ENCODE measurements at regions not wholly inside any gene's neighbourhood (a gene's known extent, or its start where the extent isn't known, plus 50 kb on each side); places are given as distances from the start of the nearest gene placed in this dataset.
"Not testable (repeated sequence)": the region's sequence is repeated elsewhere in the genome, so short reads cannot be mapped to it uniquely, and the experiment has no call there.

DNA sequence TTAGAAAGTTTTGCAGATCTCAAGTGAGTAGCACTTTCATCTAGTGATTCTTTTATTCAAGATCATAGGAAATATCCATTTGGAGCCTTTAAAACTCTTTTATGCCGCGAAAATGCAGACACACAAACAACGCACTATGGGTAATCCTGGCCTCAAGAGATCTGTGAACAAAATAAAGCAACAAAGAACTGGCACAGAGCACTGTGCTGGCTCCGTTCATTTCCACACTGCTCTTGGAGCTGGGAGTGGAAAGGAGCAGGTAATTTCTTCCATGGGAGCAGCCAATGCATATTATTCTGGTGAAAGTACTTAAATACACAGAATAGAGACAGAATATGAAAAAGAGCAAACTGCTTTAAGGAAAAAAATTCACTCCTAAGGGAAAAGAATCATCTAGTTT, 172.7 kb upstream of the FRG1 start:
- no peak for DNase-seq (ENCODE audit: low read depth)

DNA sequence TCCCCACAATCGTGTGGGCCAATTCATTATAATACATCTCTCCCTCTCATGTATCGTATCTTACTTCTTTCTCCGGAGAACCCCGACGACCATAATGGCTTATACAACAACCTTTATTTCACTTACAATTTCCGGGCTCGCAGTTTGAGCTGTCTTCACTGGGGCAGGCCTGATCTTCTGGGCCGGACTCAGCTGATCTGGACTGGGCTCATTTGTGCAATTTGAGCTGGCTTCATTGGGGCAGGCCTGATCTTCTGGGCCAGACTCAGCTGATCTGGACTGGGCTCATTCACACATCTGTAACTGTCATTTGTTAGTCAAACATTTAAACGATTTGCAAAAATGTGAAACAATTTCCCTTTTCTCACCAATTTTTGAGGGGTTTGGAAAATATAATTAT, 171.5 kb upstream of the FRG1 start:
- DNase-seq (ENCODE audit: low read depth), result no peak

DNA sequence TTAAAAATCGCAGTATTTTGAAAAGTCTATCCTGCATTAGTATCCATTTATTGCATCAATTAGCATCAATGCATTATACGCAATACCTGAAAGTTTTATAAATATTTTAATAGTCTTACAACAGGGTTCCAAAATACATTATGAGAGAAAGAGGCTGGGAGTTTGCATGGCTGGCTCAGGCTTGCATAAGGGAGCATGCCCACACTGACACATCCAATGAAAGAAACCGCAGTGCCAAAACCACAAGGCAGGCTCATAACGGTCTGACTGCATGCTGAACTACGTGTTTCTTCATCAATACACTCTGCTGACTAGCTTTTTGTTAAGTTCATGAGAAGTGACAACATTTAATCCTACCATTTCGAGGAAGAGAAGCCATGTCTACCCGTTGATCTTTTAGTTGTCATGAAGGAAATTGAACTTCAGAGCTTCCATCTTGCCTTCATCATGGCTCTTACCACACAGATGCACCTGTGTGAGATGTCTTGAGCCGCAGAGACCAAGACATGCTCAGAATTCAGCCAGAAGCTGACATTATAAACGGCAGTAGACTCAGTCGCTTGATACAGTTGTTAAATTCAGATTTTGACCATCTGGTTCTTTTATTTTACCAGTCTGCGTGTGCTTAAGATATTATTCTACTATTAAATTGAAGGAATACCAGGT, 168.8 kb upstream of the FRG1 start:
- DNase-seq (ENCODE audit: low read depth), result no peak

GRCh38 chr4:189773909-189774308, 166.8 kb upstream of the FRG1 start:
- peak; percentile 2 for DNase-seq (ENCODE audit: low read depth)

DNA sequence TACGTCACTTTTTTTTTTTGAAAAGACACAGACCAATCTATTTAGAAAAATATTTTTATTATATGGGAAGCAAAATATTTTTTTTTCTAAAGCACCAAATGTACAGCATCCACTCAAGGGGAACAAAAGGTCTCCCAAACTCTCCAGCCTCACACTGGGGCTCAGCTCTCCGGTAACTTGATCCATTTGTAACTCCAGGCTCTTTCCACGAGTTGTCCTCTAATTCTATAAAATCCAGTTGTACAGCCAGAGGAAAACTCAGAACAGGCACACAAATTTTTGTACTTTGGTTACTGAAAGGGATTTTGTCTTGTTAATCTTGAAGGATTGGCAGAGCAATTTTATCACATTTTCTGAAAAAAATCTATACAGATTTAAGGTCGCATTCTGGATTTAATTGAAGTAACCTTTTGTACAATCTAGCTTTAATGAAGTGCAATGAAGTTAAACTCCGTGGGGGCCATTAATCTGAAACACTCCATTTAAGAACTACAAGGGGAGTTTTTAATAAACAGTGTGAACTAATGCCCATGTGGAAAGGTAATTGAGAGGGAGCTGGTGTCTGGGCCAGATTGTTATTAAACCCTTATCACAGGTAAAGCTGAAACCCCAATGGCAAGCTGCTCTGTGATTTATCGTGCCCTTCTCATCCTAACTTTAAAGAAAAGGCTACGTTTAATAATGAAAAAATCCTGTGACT, 161.2 kb upstream of the FRG1 start:
- DNase-seq (ENCODE audit: low read depth), result no peak

GRCh38 chr4:189780391-189780790, 160.3 kb upstream of the FRG1 start:
- DNase-seq (ENCODE audit: low read depth), result no peak

DNA sequence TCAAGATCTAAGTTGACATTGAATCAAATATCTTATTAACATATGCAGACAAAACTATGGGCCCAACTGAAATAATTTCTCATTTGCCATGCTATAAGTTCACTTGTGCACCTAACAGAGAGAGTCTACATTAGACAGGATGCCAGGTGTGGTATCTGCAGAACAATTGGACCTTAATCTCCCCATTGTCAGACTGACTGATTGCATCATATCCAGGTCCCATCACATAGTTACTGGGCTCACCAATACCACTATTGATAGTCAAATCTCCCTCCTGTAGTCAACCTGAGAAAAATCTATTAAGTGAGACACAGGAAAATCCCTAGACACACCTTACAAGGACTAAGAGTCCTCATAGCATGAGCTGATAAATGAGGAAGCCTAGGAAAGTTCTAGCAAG, 156.0 kb upstream of the FRG1 start:
- DNase-seq (ENCODE audit: low read depth), result no peak

GRCh38 chr4:189785257-189785656, 155.4 kb upstream of the FRG1 start:
- DNase-seq (ENCODE audit: low read depth), result no peak

GRCh38 chr4:189786447-189786846, 154.2 kb upstream of the FRG1 start:
- DNase-seq (ENCODE audit: low read depth), result no peak

DNA sequence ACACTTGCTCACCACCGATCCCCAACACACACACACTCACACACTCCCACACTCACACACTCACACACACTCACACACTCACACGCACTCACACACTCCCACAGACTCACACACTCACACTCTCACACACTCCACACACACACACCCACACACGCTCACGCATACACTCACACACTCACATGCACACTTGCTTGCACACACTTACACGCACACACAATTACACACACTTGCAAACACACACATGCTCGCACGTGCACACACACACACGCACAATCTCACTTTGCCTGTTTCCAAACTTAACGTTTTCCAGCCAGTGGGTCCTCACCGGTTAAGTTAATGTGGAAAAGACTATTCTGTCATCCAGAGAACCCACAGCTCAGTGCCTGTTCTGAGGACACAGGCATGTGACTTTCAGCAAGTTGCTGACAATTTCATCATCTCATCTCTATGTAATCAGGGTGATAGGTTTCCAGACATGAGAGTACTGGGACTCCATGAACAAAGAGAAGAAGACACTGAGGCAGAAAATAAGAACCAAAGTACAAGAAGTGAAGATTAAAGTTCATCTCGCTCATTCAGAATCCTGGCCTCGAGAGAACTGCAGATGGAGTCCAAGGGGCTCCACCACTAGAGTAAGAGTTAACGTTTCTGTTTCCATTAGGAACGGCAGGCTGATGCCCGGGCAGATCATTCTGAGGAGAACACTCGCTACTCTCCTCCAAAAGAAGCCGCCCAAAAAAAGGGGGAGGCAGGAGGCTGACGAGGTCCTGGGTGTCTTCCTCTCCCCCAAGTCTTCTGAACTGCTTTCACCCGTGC, 153.2 kb upstream of the FRG1 start:
- no peak for DNase-seq (ENCODE audit: low read depth)

- DNase-seq (ENCODE audit: low read depth), result peak; percentile 55
These were observed 147.6 kb upstream of the FRG1 start for GRCh38 chr4:189792924-189793618.

DNA sequence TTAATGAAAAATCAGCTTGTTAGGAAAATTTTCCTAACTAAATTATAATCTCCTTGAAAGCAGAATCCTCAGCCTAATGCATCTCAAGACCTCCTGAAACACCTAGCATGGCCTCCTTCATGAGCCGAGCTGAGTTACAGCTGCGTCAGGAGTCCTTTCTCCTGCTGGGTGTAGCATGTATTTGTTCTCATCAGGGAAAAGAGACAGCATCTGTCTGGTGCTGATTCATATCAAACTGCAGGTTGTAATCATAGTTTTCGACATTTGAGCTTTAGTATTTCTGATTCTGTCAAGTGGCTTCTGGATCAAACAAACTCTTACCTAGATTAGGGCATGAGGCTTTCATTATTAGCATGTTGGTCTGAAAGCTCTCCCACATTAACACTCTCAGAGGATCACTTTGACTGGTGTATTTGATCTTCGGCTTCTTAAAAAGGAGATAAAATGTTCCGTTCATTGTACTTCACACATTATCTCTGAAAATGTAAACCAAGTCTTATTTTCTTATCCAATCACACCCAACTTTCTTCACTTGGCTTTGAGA, 140.1 kb upstream of the FRG1 start:
- DNase-seq (ENCODE audit: low read depth), result no peak

DNA sequence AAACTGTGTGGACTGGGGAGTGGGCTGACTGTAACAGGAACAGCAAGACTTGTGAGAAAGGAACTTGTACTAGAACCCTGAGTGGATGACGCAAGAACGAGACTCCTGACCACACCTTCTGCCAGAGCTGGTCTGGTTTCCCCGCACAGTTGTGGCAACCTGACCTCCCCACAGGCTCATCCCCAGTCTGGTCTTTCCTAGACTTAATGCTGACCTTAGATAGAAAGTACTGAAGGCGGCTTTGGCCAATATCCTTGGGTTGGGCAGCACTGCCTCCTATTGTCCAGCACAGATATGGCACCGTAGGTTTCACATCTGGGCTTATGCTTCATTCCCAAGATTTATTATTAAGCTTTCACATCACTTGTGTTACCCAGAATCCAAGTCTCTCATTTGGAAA, 137.8 kb upstream of the FRG1 start:
- DNase-seq (ENCODE audit: low read depth), result no peak

DNA sequence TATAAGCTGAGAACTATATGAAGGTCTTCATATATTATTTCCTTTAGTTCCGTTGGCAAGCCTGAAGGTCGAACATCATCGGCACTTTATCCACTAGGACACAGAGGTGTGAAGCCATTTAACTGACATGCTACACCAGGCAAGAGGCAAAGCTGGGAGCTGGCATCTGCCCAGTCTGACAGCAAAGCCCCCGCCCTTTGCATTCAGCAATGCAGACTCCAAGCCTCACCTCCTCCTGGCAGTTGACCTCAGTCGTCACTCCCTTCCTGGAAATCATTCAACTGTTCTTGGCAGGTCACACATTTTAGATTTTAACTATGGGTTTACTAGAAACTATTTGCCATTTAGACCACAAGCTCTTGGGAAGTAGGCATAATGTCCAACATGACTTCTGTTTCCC, 135.8 kb upstream of the FRG1 start:
- no peak for DNase-seq (ENCODE audit: low read depth)

DNA sequence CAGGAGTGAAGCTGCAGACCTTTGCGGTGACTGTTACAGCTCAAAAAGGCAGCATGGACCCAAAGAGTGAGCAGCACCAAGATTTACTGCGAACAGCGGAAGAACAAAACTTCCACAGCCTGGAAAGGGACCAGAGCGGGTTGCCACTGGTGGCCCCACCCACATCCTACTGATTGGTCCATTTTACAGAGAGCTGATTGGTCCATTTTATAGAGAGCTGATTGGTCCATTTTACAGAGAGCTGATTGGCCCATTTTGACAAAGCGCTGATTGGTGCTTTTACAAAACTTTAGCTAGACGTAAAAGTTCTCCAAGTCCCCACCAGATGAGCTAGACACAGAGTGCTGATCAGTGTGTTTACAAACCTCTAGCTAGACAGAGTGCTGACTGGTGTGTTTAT, 134.2 kb upstream of the FRG1 start:
- DNase-seq (ENCODE audit: low read depth), result no peak

DNA sequence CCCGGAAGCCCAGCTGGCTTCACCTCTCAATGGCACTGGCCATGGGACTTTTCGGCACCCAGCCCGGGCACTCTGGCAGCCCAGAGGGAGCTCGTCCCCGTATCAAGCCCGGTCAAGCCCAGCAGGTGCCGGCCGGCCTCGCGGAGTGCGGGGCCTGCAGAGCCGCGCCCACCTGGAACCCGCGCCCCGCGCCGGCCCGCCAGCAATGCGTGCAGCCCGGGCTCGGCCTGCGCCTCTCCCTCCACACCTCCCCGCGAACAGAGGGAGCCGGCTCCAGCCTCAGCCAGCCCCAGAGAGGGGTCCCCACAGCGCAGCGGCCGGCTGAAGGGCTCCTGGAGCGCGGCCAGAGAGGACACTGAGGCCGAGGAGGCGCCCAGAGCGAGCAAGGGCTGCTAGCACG, 133.6 kb upstream of the FRG1 start:
- no peak for DNase-seq (ENCODE audit: low read depth)

- no peak for DNase-seq (ENCODE audit: low read depth)
These were observed 131.4 kb upstream of the FRG1 start for GRCh38 chr4:189809241-189809735.

- DNase-seq (ENCODE audit: low read depth), result no peak
These were observed 130.8 kb upstream of the FRG1 start for GRCh38 chr4:189809839-189810238.

DNA sequence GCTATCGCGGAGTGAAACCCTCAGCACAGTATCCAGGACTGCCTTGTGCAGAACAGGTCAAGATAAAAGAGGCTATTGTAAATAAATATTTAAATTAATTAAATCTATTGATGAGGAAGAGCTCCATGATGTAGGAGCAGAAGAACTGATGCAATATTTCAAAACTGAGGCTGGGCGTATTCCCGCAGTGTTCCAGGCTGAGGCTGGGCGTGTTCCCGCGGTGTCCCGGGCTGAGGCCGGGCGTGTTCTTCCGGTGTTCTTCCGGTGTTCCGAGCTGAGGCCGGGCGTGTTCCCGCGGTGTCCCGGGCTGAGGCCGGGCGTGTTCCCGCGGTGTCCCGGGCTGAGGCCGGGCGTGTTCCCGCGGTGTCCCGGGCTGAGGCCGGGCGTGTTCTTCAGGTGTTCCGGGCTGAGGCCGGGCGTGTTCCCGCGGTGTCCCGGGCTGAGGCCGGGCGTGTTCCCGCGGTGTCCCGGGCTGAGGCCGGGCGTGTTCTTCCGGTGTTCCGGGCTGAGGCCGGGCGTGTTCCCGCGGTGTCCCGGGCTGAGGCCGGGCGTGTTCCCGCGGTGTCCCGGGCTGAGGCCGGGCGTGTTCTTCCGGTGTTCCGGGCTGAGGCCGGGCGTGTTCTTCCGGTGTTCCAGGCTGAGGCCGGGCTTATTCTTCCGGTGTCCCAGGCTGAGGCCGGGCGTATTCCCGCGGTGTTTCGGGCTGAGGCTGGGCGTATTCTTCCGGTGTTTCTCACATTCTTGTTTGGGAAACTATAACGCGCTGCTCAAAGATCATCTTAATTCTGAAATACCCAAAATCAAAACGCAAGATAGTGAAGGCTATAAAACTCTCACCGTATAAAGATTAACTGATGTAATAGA, 130.1 kb upstream of the FRG1 start:
- not testable (repeated sequence) for DNase-seq (ENCODE audit: low read depth)

DNA sequence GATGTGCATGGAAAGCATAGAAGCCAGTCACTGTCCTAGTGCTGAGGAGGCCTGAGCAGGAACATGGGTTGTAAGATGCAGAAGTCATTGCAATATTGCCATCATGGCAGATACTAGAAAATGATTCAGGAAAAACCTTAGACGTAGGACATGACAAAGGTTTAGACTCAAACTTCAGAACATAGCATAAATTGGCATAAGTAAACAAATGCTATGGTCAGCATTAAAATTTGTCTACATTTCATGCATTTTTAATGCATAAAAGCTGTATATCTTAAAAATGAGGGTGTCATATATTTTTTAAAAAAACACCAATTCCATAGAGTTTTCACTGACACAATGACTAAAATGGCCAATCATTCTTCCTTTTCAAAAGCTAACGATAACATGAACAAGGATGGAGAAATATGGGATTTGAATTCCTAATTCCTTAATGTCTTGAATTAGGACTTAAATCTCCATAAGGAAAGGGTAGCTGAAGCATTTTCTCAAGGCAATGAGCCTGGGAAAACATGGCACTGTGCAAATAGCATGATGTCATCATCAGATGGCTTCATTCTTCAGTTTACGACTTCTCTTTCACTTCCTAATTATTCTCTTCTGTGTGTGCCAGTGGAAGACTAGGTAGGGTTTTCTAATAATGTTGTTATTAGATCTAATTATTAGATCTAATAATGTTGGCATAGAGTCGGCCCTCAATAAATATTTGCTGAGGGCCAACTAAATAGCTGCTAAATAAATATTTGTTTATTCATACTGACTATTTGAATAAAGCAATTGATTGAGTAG, 125.1 kb upstream of the FRG1 start:
- no peak for DNase-seq (ENCODE audit: low read depth)

Data from iris pigment epithelial cell (primary cell).